C1 segment of cervical spinal cord (tissue), 14 donors: ENCODE measurements at regions not wholly inside any gene's neighbourhood (a gene's known extent, or its start where the extent isn't known, plus 50 kb on each side); places are given as distances from the start of the nearest gene placed in this dataset.

Experiments
- DNase-seq, 14 donors: peaks; one replicate each; lab custom pipeline; 2025; lab: John Stamatoyannopoulos, UW

DNA sequence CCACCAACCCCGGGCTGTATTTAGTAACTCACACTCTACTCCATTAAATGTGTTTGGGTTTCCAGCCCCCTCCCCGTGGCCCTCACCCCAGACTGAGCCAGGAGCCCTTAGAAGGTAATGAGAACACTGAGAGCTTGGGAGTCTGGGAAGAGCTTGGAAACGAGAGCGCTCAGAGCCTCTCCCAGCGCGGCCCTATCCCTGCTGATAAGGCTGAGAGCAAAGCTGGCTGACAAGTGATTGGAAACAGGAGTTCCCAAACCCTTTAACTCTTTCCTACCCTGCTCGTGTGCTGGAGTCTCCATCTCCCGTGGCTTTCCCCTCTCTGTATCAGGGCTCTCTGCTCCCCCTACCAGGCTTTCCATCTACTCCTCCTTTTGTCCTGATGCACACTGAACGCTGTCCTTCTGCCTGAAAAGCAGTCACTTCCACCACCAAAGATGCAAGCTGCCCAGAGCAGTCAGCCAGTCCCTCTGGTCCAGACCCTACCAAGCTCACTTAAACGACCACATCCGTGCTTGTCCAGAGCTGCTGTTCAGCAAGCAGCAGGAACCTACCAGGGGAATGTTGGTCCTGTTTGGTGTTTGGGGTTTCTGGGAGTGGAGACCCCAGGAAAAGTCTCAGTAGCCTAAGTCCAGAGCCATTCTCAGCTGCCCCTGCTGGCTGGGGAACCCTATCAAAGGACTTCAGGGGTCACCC lies 100.0 kb upstream of the PKDCC start:
- DNase-seq, result no peak

DNA sequence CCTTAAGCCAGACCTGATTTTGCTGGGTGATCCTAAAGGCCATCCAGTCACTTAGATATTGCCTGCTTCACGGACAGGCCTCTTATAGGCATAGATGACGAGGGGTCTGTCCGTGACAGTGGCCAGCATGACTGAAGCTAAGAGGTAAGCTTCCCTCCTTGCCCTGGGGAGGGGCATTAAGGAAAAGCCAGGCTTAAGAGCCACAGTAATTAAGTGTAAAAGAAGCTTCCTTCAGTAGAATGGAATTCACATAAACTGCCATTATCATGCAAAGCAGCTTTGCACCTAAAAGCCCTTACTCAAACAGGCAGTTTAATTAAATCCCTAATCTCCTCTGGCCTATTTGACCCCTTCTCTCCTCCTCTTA lies 99.4 kb upstream of the PKDCC start:
- no peak for DNase-seq

DNA sequence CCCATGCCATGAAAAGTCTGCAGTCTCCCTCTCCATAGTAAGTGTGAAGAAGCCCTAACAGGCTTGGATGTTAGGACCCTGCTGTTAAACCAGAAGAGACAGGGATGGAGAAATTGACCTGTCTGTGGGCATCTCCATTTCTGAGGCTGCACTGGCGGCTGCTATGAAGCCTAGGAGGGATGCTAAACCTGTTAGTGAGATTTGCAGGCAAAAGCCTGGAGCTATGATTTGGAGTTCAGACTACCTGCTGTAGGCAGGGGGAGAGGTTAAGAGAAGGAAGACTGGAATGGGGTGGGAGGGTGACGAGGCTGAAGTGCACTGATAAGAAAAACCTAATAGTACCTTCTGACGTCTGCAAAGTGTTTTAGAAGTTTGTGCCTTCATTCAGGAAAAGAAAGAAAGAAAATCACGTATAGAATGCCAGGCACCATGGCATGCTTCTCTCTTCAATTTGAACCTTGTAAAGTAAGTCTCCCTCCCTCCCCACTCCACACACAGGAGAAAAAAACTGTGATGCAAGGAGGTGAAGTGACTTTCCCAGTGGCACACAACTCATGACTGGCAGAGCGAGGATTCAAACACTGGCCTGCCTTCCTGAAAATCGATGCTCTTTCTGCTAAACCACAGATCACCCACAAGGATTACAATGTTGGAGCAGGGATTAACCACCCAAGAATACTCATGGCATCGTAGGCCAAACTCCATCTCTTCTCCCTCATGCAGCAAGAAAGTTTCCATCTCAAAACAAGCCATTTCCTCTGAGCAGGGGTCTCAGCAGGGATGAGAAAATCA lies 98.5 kb upstream of the PKDCC start:
- no peak for DNase-seq

DNA sequence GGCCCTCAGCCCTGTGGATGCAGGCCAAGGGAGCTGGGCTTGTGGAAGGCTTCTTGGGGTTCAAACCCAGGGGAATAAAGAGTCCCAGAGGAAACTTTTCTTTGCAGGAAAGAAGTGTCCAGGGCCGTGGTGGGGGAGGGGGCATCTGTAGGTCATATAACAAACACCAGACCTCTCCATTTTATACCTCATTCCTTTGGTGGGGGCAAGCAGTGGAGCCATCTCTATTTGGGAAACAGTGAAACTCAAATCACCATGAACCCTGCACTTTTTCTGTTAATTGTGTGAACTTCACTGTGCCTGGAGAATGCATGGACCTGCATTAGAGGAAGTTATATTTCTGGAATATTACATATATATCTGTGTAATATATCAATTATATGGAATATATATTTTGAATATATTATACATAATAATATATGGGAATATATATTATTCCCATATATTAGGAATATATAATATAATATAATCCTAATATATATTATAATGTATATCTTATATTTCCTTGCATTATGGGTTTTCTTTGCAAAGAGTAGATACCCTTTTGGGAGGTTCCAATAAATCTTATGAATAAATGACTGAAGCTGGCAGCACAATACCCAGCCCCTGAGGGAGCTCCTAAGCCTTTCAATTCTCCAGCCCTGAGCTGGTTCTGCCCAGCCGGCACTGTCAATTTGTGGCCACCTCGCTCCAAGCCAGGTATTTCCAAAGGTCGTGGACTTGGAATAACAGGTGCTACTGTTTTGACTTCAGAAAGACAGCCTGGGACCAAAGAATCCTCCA lies 97.7 kb upstream of the PKDCC start:
- no peak for DNase-seq

DNA sequence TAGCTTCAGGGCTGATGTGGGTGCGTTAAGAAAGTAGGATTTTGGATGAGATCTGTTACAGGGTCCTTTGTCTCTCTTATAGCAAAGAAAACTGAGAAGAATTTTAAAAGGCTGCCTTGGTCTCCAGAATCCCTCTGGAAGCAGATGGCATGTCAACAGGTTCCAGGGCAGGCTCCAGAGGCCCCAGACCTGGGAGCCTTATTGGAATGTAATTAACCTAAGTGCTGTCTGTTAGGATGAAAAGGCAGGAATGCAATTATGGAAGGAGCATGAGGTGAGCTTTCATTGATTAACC lies 97.2 kb upstream of the PKDCC start:
- DNase-seq, result no peak

DNA sequence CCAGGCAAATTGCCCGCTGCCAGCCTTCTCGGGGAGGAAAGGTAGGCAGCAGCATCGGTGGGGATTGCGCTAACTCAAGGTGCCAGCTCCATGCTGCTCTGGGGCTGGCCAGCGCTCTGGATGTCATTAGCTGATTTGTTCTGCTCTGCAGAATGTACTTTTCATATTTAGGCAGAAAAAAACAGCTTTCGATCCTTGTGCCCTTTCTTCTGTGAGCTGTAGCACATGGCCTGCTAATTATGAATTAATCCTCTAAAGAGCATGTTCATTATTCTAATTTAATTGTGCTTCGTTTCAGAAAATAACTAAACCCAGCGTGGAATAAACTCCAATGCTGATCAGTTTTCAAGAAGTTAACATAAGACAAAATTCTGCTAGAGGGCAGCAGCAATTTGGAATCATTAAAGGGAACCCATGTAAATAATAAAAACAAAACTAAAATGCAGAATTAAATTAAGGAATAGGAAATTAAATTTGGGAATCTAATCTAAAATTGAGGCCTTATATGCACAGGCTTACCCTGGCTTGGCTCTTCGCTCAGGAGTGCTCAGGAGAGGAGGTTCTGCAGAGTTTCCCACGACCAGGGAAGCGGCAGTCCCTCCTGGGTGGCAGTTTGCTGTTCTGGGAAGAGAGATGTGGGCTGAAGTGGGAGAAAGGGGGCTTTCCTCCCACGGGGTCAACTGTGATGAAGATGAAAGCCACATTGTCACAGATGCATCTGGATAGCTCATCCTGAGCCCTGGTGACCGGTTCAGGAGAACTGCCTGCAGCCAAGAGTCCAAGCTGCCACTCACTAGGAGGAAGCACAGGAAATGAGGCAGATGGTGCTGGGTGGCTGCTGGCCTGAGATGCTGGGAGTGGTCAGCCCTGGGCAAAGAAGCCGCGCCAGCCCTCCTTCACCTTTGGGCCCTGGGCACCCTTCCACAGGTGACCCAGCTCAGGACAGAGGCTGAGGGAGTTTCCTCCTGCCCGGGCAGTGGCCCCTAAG lies 93.2 kb upstream of the PKDCC start:
- peak in 2 of 14 donors; percentile 13 to 71 for DNase-seq

DNA sequence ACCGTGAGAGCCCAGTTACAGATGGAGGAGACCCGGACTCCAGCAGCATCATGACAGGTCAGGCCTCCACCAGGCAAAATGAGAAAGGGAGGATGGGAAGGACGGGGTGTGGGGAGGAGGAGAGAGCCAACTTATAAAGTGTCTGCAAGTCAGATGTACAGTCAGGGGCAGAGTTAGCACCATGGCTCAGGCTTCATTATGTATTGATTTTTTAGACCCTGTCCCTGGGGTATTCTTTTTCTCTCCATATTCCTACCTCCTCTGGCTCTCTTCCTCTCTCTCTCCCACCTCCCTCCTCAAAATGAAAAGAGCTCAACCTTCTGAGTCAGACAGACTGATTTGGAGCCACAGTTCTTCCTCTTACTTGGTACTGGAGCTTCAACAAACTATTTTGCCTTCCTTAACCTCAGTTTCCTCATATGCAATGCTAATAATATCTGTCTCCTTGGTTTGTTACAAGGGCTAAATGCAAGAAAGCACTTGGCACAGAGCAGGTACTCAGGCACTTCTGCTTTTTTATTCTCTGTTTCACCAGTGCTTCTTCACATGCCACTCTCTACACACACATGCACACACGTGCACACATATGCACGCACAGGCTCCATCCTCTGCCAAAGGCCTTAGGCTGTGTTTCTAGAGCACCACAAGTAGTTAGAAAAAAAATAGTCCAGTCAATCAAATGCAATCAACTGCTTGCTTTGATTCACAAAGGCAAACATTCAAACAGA lies 92.3 kb upstream of the PKDCC start:
- DNase-seq, result peak in 1 of 14 donors; percentile 49

DNA sequence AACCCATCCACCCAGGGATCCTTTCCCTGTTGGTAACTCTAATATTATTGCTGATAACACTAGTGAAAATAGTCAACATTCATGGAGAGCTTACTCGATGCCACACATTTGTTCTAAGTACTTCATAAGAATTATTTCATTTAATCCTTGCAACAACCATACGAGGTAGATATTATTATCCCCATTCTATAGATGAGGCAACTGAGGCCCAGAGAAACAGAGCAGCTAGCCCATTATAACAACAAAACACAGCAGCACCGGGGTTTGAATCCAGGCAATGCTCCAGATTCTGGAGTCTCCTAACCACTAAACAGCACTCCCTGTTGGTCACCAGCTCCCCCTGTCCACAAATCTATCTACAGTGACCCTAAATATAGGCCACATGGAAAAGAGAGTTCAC lies 90.4 kb upstream of the PKDCC start:
- DNase-seq, result no peak

DNA sequence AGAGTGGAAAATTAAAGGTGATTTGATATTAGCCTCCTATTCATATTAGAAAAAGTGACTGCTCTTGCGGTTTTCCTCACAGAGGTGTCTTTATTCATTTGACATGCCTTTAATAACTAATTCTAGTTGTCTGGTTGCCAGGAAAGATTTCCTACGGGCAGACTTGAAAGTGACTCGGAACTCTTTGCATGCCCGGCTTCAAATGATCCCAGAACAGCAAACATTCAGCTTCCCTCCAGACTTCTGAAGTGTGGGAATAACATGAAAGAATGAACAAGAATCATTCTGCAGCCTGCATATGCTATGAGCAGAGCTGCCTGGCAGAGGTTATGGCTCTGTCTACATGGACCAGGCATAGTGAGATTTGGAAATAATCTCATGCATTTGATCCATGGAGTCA lies 89.6 kb upstream of the PKDCC start:
- no peak for DNase-seq

DNA sequence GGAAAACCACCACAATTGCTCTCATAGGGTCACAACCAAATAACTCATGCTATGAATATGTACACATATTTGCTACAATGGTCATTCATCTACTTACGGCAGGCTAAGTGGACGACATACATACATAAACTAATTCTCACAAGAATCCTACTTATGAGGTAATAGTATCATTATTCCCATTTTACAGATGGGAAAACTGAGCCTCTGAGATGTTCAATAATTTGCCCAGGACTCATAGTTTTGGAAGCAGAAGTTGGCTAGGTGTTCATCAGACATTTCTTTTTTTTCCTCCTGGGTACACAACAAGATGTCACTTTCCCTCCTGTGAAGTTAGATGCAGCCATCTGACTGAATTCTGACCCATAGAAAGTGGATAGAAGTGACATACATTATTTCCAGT lies 89.0 kb upstream of the PKDCC start:
- DNase-seq, result no peak

DNA sequence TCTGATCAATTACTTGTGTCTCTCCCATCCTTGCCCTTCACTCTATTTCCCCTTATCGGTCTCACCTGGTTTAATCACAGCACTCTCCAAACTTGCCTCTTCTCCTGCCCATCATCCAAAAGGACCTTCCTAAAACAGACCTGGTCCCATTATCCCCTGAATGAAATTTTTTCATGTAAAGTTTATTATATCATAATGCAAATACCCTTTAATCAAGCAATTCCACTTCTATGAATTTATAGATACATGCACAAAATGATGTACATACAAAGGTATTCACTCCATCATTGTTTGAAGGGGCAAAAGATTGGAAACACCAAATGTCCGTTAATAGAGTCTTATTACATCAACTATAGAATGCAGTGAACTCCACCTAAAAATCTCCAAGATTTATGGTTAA lies 88.1 kb upstream of the PKDCC start:
- DNase-seq, result no peak

DNA sequence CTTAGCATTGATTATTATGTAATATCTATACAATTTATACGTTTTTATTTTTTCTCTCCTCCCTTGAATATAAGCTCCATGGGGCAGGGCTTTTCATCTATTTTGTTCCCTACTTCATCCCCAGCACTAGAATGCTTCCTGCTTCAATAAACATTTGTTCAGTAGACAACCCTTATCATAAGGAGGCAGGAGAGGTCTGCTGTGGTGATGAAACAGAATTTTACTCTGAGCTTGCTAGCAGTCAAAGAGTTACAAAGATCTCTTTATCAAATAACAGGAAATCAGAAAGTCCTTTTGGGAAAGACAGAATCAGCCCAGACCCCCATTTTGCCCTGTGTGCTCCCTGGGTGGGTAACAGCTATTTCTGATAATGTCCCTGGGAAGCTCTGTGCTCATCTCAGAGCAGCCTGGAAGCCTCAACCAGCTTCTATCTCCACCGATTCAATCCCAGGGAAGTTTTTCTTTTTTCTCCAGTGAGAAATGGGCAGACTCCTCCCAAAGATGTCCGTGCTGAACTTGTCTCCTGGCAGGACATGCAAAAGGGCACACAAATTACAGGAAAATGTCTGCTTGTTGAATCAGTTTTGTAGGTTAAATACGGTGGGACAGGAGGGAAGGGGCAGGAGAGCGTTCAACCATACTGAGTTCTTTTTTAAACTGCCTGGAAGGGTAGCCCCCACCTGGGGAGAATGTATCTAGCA lies 84.7 kb upstream of the PKDCC start:
- DNase-seq, result no peak

DNA sequence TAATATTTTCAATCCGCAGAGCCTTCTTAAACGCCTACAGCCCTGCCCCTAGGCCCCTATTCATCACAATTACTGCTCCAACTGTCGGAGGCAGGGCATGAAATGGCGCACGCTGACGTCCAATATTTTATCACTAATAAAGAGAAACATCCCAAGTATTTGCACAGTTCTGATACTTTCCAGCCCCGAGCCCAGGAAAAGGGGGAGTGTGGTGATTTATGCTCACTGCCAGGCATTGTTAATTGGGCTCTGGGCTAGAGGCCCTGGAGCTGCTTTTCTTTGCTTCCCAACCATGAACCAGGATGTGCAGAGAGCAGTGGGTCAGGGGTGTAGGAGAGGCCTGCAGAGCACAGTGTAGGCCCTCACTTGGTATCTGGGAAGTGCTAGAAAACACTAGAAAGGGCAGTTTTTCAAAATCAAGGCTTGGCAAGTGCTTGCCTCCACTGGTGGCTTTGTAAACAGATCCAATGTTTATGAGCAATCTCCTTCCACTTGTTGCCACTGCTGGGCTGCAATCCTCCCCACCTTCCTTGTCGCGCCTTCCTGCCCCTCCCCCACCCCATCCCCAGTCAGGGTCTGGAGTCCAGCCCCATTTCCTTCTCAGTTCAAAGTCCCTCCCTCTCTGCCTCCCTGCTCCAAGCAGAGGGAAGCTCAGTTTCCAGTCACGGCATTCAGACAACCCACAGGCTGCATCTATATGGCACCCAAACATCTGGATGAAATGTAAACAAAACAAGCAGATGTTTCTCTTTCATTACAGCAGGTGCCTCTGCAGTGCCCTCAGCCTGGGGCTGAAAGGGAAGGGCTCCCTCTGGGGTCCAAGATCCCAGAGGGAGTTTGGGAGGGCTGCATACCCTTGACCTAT lies 83.9 kb upstream of the PKDCC start:
- peak in 4 of 14 donors; percentile 6 to 46 (median 34) for DNase-seq

DNA sequence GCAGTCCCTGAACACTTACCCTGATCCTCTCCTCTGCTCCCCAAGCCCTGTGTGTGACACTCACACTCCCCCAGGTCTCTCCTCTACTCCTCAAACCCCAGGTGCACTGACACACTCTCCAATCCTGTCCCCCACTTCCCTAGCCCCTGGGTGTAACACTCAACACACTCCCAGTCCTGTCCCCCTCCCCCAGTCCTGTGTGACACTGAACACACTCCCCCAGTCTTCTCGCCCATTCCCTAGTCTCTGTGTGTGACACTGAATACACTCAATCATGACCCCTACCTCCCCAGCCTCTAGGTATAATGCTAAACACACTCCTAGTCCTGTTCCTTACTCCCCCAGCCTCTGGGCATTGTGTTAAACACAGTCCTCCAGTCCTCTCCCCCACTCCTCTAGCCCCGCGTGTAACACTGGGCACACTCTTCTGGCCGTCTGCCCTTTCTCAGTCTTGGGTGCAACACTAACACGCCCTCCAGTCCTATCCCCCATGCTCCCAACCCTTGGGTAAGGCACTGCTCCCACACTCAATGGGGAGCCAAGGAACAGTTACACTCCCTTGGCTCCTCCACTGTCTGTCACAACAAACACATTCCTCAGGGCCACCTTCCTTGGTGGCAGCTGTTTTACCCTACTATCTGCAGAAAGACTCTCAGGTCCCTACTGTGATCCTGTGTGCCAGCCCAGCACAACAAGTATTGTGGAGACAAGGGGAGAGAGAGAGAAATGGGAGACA lies 82.5 kb upstream of the PKDCC start:
- peak in 1 of 14 donors; percentile 41 for DNase-seq

DNA sequence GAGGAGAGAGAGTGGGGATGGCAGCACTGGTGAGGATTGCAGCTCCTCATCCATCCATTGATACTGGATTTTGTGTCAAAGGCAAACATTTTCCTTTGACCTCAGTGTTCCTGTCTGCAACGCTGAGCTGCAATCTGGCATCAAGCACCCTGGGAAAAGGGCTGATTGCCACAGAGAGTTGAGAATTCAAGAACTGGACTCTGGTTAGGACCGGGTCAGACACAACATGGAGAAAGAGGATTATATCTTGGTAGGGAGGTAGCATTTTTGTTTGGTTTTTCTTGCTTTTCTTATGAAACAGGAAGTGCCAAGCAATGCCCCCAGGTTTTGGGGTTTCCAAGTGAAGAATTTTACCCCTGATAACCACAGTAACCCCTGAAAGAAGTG lies 81.9 kb upstream of the PKDCC start:
- DNase-seq, result peak in 2 of 14 donors; percentile 6 to 41

DNA sequence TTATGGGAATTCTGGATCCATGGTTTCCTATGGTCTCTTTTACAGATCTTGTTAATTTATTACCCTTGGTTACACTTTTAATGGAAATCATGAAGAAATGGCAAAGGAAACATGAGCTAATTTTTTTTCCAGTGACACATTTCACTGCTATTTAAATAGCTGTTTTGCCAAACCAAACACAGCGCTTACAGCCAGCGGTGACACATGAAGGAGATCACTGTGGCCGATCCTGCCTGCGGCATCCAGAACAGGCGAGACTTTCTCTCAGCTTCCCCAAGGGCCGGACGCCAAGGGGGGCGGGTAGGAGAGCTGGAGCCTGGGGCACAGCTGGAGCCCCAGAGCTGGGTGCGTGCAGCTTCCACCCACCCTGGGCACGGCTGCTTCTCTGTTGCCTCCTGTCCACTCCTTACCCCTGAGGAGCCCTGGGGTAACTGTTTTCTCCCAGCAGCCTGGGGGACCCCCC lies 81.4 kb upstream of the PKDCC start:
- DNase-seq, result peak in 12 of 14 donors; percentile 40 to 85 (median 74)

DNA sequence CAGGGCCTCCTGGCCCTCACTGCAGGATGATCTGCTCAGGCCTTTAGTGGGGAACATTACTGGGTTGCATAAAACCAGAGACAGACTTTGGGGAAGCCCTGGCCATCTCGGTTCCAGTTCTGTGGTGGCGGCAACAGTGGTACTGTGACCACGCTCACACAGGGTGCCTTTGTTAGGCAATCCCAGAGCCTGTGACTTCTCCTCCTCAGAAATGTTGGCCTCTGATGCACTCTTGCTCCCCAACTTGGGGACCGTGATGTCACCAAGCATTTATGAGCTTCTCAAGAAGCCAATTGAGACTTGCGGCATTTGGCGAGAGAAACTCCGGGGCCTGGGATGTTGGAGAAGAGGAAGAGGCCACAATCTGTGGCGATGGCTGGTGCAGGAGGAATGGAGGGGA lies 80.9 kb upstream of the PKDCC start:
- peak in 7 of 14 donors; percentile 52 to 85 (median 68) for DNase-seq

DNA sequence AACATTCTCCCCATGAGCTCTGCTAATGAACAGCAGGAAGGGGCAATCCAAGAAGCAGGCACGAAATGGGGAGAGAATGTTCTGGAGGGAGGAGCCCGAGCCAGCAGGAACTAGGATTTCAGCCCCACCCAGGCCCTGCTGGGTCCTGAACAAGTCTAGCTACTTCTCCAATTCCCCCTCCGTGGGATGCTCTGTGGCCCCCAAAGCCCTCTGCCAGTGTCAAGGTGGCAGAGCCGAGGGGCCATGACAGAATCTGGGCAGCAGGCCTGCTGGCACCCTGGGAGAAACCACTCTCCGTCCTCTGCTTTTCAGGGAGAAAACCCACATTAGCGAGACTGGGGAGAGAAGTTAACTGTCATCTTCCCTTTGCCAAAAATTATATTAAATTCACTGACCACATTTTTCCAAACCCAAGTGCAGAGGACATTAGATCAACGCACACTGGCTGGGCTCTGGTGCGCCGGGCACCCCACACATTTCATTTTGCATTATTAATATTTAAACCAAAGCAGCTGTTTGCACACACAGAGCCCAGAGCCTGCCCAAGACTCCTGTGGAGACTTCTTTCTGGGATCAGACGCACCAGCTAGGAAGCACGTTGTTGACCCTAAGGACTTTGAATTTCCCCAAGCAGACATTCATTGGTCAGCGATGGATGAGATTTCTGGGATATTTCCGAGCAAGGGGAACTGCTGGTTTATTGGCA lies 80.2 kb upstream of the PKDCC start:
- DNase-seq, result peak in 7 of 14 donors; percentile 24 to 61 (median 37)
